Large intestine (tissue), 3 donors: ENCODE measurements at regions not wholly inside any gene's neighbourhood (a gene's known extent, or its start where the extent isn't known, plus 50 kb on each side); places are given as distances from the start of the nearest gene placed in this dataset.
"Not testable (repeated sequence)": the region's sequence is repeated elsewhere in the genome, so short reads cannot be mapped to it uniquely, and the experiment has no call there.

Experiments
- DNase-seq, 2 donors: peaks; one replicate each; pipeline versions ENCODE4 v3.0.0 to v3.0.0-alpha.2; 2013
- H3K27ac ChIP-seq: one replicate; pipeline ENCODE4 v1.5.1; 2013; ENCODE audit warnings: low read length
- H3K27me3 ChIP-seq: 2 replicates; pipeline ENCODE4 v1.6.1; 2013; ENCODE audit warnings: low read length; ENCODE audit not compliant: control insufficient read depth, insufficient read depth
- H3K36me3 ChIP-seq: 2 replicates; pipeline ENCODE4 v1.6.1; 2013; ENCODE audit warnings: low read length; ENCODE audit not compliant: control insufficient read depth, insufficient read depth
- H3K4me1 ChIP-seq: one replicate; pipeline ENCODE4 v1.6.1; 2013; ENCODE audit warnings: low read length; ENCODE audit not compliant: control insufficient read depth, insufficient read depth
- H3K4me3 ChIP-seq: one replicate; pipeline ENCODE4 v1.5.1; 2013; ENCODE audit warnings: low read length
- H3K9me3 ChIP-seq: one replicate; pipeline ENCODE4 v1.6.1; 2013; ENCODE audit warnings: mild to moderate bottlenecking, low read depth, low read length, moderate library complexity; ENCODE audit not compliant: control insufficient read depth
- WGBS: methylation state at CpG from one replicate; pipeline ENCODE4 v1.1.5; 2013; ENCODE audit warnings: low lambda C conversion rate; ENCODE audit not compliant: insufficient coverage; 5-methylcytosine and 5-hydroxymethylcytosine counted together

DNA sequence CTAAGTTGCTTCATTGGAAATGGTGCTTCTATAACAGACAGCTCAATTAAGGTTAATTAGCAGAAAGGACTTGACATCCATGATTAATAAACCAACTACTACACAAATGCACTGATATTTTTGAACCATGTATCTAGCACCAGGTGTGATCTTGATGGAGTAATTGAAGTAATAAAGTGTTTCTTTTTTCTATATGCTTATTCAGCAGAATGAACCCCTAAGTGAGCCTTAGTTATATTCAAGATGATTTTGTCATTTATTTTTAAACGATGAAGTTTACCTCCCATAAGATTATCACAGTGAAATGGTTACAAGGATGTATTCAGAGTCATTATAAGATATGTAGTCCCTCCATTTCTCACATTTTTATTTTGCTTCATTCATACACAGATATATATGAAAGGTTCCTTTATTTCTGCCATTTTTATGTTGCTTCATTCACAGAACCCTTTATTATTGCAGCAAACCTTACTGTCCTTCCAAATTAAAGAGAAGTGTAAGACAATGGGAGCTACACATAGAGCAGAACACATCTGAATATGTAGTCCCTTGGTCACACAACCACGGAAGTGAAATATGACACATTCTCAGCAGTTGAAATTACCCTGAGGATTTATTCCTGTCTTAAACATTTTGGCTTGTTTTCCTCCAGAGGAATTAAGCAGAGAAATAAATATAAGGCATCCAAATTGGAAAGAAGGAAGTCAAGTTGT is 295.0 kb downstream of the RAP2B start:
- Histone ChIP-seq H3K4me1 (no peaks in the 10 kb centered on the region), H3K27me3 (no peaks in the 10 kb centered on the region), H3K4me3 (no peak overlapping the region), H3K27ac (no peak overlapping the region), H3K36me3 (no peaks in the 10 kb centered on the region), H3K9me3 (no peaks in the 10 kb centered on the region)
- DNase-seq, result no peak
- 61% methylated on average over 2 of the region's 2 CpGs for WGBS

DNA sequence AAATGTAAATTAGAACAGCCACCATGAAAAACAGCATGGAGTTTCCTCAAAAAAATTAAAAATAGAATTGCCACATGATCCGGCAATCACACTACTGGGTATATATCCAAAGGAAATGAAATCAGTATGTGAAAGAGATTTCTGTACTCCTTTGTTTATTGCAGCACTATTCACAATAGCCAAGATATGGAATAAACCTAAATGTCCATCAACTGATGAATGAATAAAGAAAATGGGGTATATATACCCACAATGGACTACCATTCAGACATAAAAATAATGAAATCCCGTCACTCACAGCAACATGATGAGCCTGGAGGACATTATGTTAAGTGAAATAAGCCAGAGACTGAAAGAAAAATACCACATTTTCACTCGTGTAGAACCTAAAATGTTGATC is 296.9 kb downstream of the RAP2B start:
- H3K4me1 ChIP-seq, result no peaks in the 10 kb centered on the region
- H3K27ac ChIP-seq, result no peak overlapping the region
- 49% methylated on average over 2 of the region's 3 CpGs for WGBS
- no peaks in the 10 kb centered on the region for H3K27me3 ChIP-seq
- no peaks in the 10 kb centered on the region for H3K9me3 ChIP-seq
- H3K36me3 ChIP-seq, result no peaks in the 10 kb centered on the region
- DNase-seq, result no peak
- no peak overlapping the region for H3K4me3 ChIP-seq

DNA sequence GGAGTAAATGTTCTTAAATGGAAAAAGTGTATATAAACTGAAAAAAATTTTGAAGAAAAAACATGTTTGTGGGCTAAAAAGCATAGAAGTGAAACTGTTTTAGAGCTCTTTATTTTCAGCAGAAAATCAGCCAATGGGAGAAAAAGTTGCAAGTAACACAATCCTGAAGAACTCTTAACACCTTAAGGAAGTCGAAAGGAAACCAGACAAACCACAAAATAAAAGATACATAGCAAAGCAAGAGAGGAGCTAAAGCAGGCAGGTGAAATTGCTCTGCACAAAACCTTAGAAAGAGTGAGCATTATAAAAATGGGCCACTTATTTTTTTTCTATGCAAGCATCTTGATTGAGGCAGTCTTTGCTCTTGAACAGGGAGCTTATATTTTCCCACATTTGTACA is 300.5 kb downstream of the RAP2B start:
- H3K4me3 ChIP-seq, result no peak overlapping the region
- H3K4me1 ChIP-seq, result no peaks in the 10 kb centered on the region
- H3K9me3 ChIP-seq, result no peaks in the 10 kb centered on the region
- H3K27ac ChIP-seq, result no peak overlapping the region
- no peaks in the 10 kb centered on the region for H3K27me3 ChIP-seq
- DNase-seq, result no peak
- no peaks in the 10 kb centered on the region for H3K36me3 ChIP-seq
- 80% methylated on average over 1 of the region's 1 CpG for WGBS

DNA sequence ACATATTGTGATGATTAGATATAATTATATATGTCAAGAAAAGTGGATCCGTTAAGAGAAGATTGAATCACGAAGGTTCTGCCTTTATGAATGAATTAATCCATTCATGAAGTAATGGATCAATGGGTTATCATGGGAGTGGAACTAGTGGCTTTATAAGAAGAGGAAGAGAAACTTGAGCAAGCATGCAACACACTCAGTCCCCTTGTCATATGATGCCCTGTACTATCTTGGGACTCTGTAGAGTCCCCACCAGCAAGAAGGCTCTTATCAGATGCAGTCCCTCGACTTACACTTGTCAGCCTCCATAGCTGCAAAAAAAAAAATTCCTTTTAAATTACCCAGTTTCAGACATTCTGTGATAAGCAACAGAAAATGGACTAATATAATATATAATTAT is 301.9 kb downstream of the RAP2B start:
- no CpG with 5 or more reads among the region's 3 CpGs for WGBS
- Histone ChIP-seq H3K4me3 (no peak overlapping the region), H3K27me3 (no peaks in the 10 kb centered on the region), H3K4me1 (no peaks in the 10 kb centered on the region), H3K27ac (no peak overlapping the region), H3K9me3 (no peaks in the 10 kb centered on the region), H3K36me3 (no peaks in the 10 kb centered on the region)
- DNase-seq, result no peak

DNA sequence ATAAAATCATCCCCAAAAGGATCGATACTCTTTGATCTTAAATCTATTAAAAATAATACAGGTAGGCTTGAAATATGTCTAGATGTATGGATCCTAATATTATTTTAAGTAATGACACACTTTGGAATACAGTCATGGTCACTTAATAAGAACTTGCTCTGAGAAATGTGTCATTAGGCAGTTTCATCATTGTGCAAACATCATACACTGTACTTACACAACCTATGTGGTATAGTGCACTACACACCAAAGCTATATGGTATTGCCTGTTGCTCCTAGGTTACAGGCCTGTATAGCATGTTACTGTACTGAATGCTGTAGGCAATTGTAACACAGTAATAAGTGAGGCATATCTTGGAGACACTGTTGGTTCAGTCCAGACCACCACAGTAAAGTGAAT is 307.1 kb downstream of the RAP2B start:
- Histone ChIP-seq H3K4me3 (no peak overlapping the region), H3K36me3 (no peaks in the 10 kb centered on the region), H3K27me3 (no peaks in the 10 kb centered on the region), H3K27ac (no peak overlapping the region), H3K4me1 (no peaks in the 10 kb centered on the region), H3K9me3 (no peaks in the 10 kb centered on the region)
- no peak for DNase-seq
- WGBS, result no CpG with 5 or more reads among the region's 1 CpG

DNA sequence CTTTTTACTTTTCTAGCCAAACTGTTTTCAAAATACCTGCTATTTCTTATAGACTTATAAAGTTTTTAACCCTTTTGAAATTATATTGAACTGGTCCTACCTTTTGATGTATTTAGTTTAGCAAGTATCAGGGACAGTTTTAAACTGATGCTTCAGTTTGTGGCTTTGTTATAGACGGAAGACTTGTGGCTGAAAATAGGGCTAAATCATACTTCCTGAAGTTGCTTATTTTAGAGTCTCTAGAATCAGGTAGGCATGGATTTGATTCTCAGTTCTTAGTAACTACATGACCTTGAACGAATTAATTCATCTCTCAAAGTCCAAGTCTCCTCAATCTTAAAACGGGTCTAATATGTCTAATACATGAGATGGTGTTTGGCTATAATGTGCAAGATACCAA is 322.8 kb downstream of the RAP2B start:
- no peaks in the 10 kb centered on the region for H3K9me3 ChIP-seq
- no peak for DNase-seq
- no peaks in the 10 kb centered on the region for H3K4me1 ChIP-seq
- H3K4me3 ChIP-seq, result no peak overlapping the region
- no peaks in the 10 kb centered on the region for H3K27me3 ChIP-seq
- WGBS, result 100% methylated on average over 1 of the region's 3 CpGs
- H3K36me3 ChIP-seq, result no peaks in the 10 kb centered on the region
- H3K27ac ChIP-seq, result no peak overlapping the region

DNA sequence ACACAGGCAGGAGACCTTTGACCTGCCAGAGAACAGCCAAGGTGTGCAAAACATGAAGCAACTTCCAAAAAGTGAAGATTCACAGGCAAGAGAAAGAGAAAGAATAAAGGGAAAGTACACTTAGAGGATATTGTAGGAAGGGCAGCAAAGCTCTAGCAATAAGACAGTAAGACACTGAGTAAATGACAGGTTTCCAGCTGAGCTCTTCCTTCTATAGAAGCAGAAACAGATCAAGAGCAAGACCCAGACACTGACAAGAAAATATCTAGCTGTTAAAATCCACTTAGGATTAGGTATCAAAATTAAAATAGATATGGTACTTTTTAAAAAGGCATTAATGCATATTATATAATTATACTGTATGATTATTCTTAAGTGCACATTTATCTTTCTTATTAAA is 333.4 kb downstream of the RAP2B start:
- Histone ChIP-seq H3K27ac (no peak overlapping the region), H3K9me3 (no peaks in the 10 kb centered on the region), H3K36me3 (no peaks in the 10 kb centered on the region), H3K4me1 (no peaks in the 10 kb centered on the region), H3K27me3 (no peaks in the 10 kb centered on the region), H3K4me3 (no peak overlapping the region)
- DNase-seq, result no peak

DNA sequence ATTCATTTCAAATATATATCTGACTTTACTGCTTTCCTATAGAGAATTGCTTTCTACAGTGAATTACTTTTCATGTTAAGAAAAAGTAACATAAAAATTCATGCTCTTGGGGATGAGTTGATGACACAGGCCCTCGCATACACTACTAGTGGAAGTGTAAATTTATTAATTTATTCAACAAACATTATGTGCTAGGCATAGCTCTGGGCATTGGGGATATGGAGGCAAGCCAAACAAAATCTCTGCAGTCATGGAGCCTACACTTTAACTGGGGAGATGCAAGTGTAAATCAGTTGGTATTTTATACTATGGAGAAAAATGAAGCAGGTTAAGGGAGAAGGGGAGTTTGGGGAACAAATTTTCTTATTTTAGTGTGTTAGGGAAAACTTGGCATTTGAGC is 340.7 kb downstream of the RAP2B start:
- WGBS, result no CpG with 5 or more reads among the region's 1 CpG
- no peaks in the 10 kb centered on the region for H3K36me3 ChIP-seq
- no peak overlapping the region for H3K4me3 ChIP-seq
- H3K9me3 ChIP-seq, result no peaks in the 10 kb centered on the region
- no peak for DNase-seq
- no peaks in the 10 kb centered on the region for H3K27me3 ChIP-seq
- H3K27ac ChIP-seq, result no peak overlapping the region
- H3K4me1 ChIP-seq, result no peaks in the 10 kb centered on the region

DNA sequence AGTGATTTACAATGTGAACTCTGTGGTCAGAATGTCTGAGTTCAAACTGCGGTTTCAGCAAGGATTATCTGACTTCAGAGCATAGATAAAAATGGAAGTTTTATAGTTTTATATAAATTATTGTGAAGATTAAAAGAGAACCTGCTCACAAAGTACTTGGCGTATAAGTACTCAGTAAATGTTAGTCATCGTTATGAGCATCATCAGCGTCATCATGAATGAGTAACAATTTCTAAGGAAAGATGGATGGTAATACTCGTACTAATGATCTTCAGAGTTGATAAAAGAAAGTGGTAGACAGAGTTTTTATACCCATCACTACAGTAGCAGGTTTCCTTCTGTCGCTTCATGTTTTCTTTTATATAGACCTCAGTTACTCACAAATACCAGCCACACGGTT is 341.8 kb downstream of the RAP2B start:
- no peak for DNase-seq
- no peaks in the 10 kb centered on the region for H3K4me1 ChIP-seq
- WGBS, result 100% methylated on average over 4 of the region's 7 CpGs
- no peaks in the 10 kb centered on the region for H3K27me3 ChIP-seq
- no peaks in the 10 kb centered on the region for H3K36me3 ChIP-seq
- no peaks in the 10 kb centered on the region for H3K9me3 ChIP-seq
- H3K27ac ChIP-seq, result no peak overlapping the region
- H3K4me3 ChIP-seq, result no peak overlapping the region

DNA sequence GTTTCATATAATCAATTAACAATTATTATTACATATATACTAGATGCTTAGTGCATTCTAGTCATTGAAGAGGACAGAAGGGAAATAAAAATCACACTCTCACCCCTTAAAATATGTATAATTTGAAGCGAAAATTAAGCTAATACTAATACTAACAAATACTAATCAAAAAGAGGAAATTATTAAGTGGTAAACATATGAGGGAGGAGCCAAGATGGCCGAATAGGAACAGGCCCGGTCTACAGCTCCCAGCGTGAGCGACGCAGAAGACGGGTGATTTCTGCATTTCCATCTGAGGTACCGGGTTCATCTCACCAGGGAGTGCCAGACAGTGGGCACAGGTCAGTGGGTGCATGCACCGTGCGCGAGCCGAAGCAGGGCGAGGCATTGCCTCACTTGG is 344.2 kb downstream of the RAP2B start:
- not testable (repeated sequence) for H3K27ac ChIP-seq, H3K36me3 ChIP-seq, H3K27me3 ChIP-seq, H3K4me3 ChIP-seq, H3K4me1 ChIP-seq, DNase-seq, H3K9me3 ChIP-seq
- 100% methylated on average over 1 of the region's 13 CpGs for WGBS

DNA sequence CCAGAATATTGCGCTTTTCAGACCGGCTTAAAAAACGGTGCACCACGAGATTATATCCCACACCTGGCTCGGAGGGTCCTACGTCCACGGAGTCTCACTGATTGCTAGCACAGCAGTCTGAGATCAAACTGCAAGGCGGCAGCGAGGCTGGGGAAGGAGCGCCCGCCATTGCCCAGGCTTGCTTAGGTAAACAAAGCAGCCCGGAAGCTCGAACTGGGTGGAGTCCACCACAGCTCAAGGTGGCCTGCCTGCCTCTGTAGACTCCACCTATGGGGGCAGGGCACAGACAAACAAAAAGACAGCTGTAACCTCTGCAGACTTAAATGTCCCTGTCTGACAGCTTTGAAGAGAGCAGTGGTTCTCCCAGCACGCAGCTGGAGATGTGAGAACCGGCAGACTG is 344.7 kb downstream of the RAP2B start:
- not testable (repeated sequence) for DNase-seq, H3K4me3 ChIP-seq, H3K36me3 ChIP-seq, H3K4me1 ChIP-seq, H3K27ac ChIP-seq, H3K27me3 ChIP-seq, H3K9me3 ChIP-seq
- WGBS, result no CpG with 5 or more reads among the region's 15 CpGs
